GM19025 (cell line): ENCODE measurements at regions not wholly inside any gene's neighbourhood (a gene's known extent, or its start where the extent isn't known, plus 50 kb on each side); places are given as distances from the start of the nearest gene placed in this dataset.
"Not testable (repeated sequence)": the region's sequence is repeated elsewhere in the genome, so short reads cannot be mapped to it uniquely, and the experiment has no call there.

Experiments
- ATAC-seq: cut with Tn5 transposase; IDR thresholded peaks from one replicate; pipeline ENCODE4 v1.9.1; 2021; ENCODE audit warnings: mild to moderate bottlenecking, low read depth, moderate library complexity; ENCODE audit not compliant: unreplicated experiment

DNA sequence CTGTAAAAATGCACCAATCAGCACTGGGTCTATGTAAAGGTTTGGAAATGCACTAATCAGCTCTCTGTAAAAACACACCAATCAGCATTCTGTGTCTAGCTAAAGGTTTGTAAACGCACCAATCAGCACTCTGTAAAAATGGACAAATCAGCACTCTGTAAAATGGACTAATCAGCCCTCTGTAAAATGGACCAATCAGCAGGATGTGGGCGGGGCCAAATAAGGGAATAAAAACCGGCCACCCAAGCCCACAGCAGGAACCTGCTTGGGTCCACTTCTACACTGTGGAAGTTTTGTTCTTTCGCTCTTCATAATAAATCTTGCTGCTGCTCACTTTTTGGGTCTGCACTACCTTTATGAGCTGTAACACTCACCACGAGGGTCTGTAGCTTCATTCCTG, 101.0 kb downstream of the SMC2 start:
- not testable (repeated sequence) for ATAC-seq

DNA sequence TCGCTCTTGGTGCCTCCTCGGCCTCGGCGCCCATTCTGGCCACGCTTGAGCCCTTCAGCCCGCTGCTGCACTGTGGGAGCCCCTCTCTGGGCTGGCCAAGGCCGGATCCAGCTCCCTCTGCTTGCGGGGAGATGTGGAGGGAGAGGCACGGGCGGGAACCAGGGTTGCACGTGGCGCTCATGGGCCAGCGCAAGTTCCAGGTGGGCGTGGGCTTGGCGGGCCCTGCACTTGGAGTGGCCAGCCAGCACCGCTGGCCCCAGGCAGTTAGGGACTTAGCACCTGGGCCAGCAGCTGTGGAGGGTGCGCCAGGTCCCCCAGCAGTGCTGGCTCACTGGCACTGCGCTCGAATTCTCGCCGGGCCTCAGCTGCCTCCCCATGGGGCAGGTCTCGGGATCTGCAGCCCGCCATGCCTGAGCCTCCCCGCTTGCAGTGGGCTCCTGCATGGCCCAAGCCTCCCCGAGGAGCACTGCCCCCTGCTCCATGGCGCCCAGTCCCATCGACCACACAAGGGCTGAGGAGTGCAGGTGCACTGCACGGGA, 106.4 kb downstream of the SMC2 start:
- ATAC-seq = no peak

- no peak for ATAC-seq
Observed at GRCh38 chr9:104206766-104207165, 112.7 kb downstream of the SMC2 start.

GRCh38 chr9:104209387-104209786, 115.3 kb downstream of the SMC2 start:
- ATAC-seq = no peak

GRCh38 chr9:104227108-104227507, 133.0 kb downstream of the SMC2 start:
- ATAC-seq = no peak

DNA sequence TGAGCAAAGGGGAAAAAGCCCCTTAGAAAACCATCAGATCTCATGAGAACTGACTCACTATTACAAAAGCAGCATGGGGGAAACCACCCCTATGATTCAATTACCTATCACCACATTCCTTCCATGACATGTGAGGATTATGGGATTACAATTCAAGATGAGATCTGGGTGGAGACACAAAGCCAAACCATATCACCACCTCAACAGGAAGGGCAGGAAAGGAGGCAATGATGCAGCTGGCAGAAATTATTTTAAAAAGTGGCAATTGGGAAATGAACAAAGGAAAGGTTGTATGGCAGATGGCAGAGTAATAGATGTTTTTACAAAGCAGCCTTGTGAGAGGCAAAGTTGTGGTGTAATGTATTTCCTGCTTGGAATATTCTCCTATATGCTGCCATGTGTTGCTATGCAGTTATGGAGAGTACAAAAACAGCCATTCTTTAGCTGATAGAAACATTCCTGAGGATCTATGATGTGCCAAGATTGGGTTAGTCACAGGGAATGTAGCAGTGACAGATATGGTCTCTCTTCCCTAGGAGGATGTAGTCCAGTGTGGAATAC, 138.8 kb downstream of the SMC2 start:
- no peak for ATAC-seq

GRCh38 chr9:104233366-104233765, 139.3 kb downstream of the SMC2 start:
- no peak for ATAC-seq

DNA sequence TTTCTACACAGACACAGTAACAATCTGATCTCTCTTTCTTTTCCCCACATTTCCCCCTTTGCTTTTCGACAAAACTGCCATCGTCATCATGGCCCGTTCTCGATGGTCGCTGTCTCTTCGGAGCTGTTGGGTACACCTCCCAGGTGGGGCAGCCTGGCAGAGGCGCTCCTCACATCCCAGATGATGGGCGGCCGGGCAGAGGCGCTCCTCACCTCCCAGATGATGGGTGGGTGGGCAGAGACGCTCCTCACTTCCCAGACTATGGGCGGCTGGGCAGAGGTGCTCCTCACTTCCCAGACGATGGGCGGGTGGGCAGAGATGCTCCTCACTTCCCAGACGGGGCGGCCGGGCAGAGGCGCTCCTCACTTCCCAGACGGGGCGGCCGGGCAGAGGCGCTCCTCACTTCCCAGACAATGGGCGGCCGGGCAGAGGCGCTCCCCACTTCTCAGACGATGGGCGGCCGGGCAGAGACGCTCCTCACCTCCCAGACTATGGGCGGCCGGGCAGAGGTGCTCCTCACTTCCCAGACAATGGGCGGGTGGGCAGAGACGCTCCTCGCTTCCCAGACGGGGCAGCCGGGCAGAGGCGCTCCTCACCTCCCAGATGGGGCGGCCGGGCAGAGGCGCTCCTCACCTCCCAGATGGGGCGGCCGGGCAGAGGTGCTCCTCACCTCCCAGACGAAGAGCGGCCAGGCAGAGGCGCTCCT, 140.7 kb downstream of the SMC2 start:
- ATAC-seq = not testable (repeated sequence)

GRCh38 chr9:104235347-104236120, 141.4 kb downstream of the SMC2 start:
- ATAC-seq = not testable (repeated sequence)

- ATAC-seq = no peak
Observed at GRCh38 chr9:104238668-104239067, 144.6 kb downstream of the SMC2 start.

DNA sequence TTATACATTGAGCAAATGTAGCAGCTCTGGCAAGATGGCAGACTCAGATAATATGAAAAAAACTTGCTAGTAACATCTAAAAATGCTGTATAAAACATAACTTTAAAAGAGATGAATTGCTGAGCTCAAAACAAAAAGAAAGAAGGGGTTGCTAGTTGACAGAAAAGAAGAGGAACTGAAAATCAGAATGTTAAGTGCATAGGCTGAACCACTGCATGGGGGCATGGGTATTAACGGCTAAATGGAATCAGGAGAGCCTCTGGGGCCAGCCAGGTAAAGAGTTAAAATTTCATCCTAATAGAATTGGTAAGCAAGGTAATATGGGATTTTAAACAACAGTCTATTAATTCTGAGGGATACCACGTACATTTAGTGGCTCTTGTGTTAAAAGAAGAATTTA, 146.8 kb downstream of the SMC2 start:
- ATAC-seq = no peak

- no peak for ATAC-seq
Observed at GRCh38 chr9:104245925-104246324, 151.8 kb downstream of the SMC2 start.

- no peak for ATAC-seq
Observed at GRCh38 chr9:104247899-104248460, 153.9 kb downstream of the SMC2 start.

- no peak for ATAC-seq
Observed at GRCh38 chr9:104256031-104256695, 162.1 kb downstream of the SMC2 start.

- no peak for ATAC-seq
Observed at GRCh38 chr9:104256696-104257062, 162.6 kb downstream of the SMC2 start.

- ATAC-seq = no peak
Observed at GRCh38 chr9:104258296-104259011, 164.3 kb downstream of the SMC2 start.

GRCh38 chr9:104260004-104260403, 165.9 kb downstream of the SMC2 start:
- ATAC-seq = no peak

- no peak for ATAC-seq
Observed at GRCh38 chr9:104263942-104264341, 169.8 kb downstream of the SMC2 start.

DNA sequence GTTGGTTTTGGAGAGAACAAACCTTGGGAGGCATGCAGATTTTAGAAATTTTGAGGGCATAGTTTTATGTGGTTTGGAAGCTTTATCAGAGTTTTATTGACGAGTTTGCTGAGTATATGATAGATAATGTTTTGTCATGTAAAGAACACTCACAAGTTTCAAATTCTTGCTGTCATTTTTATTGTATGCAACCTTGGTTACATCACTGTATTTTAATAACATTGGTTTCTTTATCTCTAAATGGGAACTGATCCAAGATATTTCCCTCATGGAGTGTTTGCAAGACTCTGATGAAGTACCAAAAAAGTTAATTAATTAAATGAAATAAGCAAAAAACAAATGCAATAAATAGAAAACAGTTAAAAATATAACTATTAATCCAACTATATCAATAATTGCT, 170.3 kb downstream of the SMC2 start:
- no peak for ATAC-seq

DNA sequence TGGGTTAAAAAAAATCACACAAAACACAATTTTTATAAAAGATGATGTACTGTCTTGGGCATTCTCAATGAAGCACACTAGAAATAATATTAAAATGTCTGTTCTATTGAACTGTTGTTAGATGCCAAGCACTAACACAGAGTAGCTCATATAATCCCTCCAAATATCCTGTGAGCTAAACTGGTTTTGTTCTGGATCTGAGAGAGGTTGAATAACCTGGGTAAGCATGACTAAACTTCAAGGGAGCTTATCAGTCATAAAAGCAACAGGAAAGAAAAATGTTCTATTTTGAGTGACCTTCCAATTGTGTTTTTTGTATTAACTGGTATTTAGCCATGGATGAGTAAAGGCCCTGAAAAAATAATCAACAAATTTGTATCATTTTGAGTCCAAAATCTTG, 175.3 kb downstream of the SMC2 start:
- no peak for ATAC-seq
